Activated naive CD8-positive, alpha-beta T cell treated with anti-CD3 and anti-CD28 coated beads for 36 hours (primary cell): ENCODE measurements at regions not wholly inside any gene's neighbourhood (a gene's known extent, or its start where the extent isn't known, plus 50 kb on each side); places are given as distances from the start of the nearest gene placed in this dataset.
"Not testable (repeated sequence)": the region's sequence is repeated elsewhere in the genome, so short reads cannot be mapped to it uniquely, and the experiment has no call there.

ENCODE experiments used
- DNase-seq: peaks from one replicate; pipeline ENCODE4 v3.0.0; 2021
- H3K27ac Mint-ChIP-seq: one replicate; pipeline ENCODE4 v1.8.0; 2022; ENCODE audit warnings: mild to moderate bottlenecking, moderate library complexity, mixed read lengths
- H3K27me3 Mint-ChIP-seq: one replicate; pipeline ENCODE4 v1.8.0; 2022; ENCODE audit warnings: mild to moderate bottlenecking, mixed read lengths
- H3K36me3 Mint-ChIP-seq: one replicate; pipeline ENCODE4 v1.8.0; 2021; ENCODE audit warnings: mild to moderate bottlenecking, mixed read lengths
- H3K4me1 Mint-ChIP-seq: one replicate; pipeline ENCODE4 v1.8.0; 2021; ENCODE audit warnings: mixed read lengths
- H3K4me3 Mint-ChIP-seq: one replicate; pipeline ENCODE4 v1.8.0; 2022; ENCODE audit warnings: mild to moderate bottlenecking, moderate library complexity, mixed read lengths
- H3K9me3 Mint-ChIP-seq: one replicate; pipeline ENCODE4 v1.8.0; 2022; ENCODE audit warnings: mixed read lengths

GRCh38 chr5:21654556-21654955 is 1198.6 kb downstream of the CDH12 start:
- Mint-ChIP-seq H3K27me3 (no peaks in the 10 kb centered on the region), H3K27ac (no peak overlapping the region), H3K4me1 (no peaks in the 10 kb centered on the region), H3K4me3 (no peak overlapping the region), H3K36me3 (no peaks in the 10 kb centered on the region), H3K9me3 (no peaks in the 10 kb centered on the region)
- no peak for DNase-seq

GRCh38 chr5:21649969-21650368 is 1203.2 kb downstream of the CDH12 start:
- Mint-ChIP-seq H3K4me3 (no peak overlapping the region), H3K27me3 (peaks cover 5% of the 10 kb centered on the region), H3K27ac (no peak overlapping the region), H3K9me3 (no peaks in the 10 kb centered on the region), H3K36me3 (no peaks in the 10 kb centered on the region), H3K4me1 (no peaks in the 10 kb centered on the region)
- DNase-seq: no peak

GRCh38 chr5:21646469-21646868 is 1206.7 kb downstream of the CDH12 start:
- Mint-ChIP-seq H3K4me3 (no peak overlapping the region), H3K27ac (no peak overlapping the region), H3K4me1 (no peaks in the 10 kb centered on the region), H3K36me3 (no peaks in the 10 kb centered on the region), H3K9me3 (no peaks in the 10 kb centered on the region), H3K27me3 (peaks cover 5% of the 10 kb centered on the region)
- no peak for DNase-seq

- Mint-ChIP-seq H3K36me3 (no peaks in the 10 kb centered on the region), H3K9me3 (no peaks in the 10 kb centered on the region), H3K27ac (no peak overlapping the region), H3K27me3 (peaks cover 5% of the 10 kb centered on the region), H3K4me3 (no peak overlapping the region), H3K4me1 (no peaks in the 10 kb centered on the region)
- DNase-seq: no peak
Measured at GRCh38 chr5:21644032-21644431, 1209.1 kb downstream of the CDH12 start.

GRCh38 chr5:21642312-21642711 is 1210.8 kb downstream of the CDH12 start:
- Mint-ChIP-seq H3K4me3 (no peak overlapping the region), H3K36me3 (no peaks in the 10 kb centered on the region), H3K27me3 (peaks cover 5% of the 10 kb centered on the region), H3K4me1 (no peaks in the 10 kb centered on the region), H3K27ac (no peak overlapping the region), H3K9me3 (no peaks in the 10 kb centered on the region)
- no peak for DNase-seq

GRCh38 chr5:21623831-21624230 is 1229.3 kb downstream of the CDH12 start:
- Mint-ChIP-seq H3K4me3 (no peak overlapping the region), H3K9me3 (peaks cover 4% of the 10 kb centered on the region)

GRCh38 chr5:21615195-21615765 is 1237.9 kb downstream of the CDH12 start:
- no peak for DNase-seq
- no peaks in the 10 kb centered on the region for H3K36me3 Mint-ChIP-seq
- H3K27ac Mint-ChIP-seq: no peak overlapping the region
- no peaks in the 10 kb centered on the region for H3K4me1 Mint-ChIP-seq
- H3K9me3 Mint-ChIP-seq: no peaks in the 10 kb centered on the region
- no peaks in the 10 kb centered on the region for H3K27me3 Mint-ChIP-seq
- H3K4me3 Mint-ChIP-seq: no peak overlapping the region

More at GRCh38 chr5:21623831-21624230, 1229.3 kb downstream of the CDH12 start:
- H3K27me3 Mint-ChIP-seq: no peaks in the 10 kb centered on the region
- no peaks in the 10 kb centered on the region for H3K4me1 Mint-ChIP-seq
- H3K36me3 Mint-ChIP-seq: no peaks in the 10 kb centered on the region
- no peak for DNase-seq
- no peak overlapping the region for H3K27ac Mint-ChIP-seq

GRCh38 chr5:21613971-21614488 is 1239.1 kb downstream of the CDH12 start:
- H3K27ac Mint-ChIP-seq: no peak overlapping the region
- no peaks in the 10 kb centered on the region for H3K4me1 Mint-ChIP-seq
- no peak overlapping the region for H3K4me3 Mint-ChIP-seq
- no peak for DNase-seq
- no peaks in the 10 kb centered on the region for H3K27me3 Mint-ChIP-seq
- no peaks in the 10 kb centered on the region for H3K36me3 Mint-ChIP-seq
- H3K9me3 Mint-ChIP-seq: no peaks in the 10 kb centered on the region

GRCh38 chr5:21603796-21604195 is 1249.3 kb downstream of the CDH12 start:
- Mint-ChIP-seq H3K4me3 (no peak overlapping the region), H3K9me3 (no peaks in the 10 kb centered on the region), H3K36me3 (no peaks in the 10 kb centered on the region), H3K27me3 (no peaks in the 10 kb centered on the region), H3K4me1 (no peaks in the 10 kb centered on the region), H3K27ac (no peak overlapping the region)
- DNase-seq: no peak

GRCh38 chr5:21594566-21594965 is 1258.6 kb downstream of the CDH12 start:
- no peaks in the 10 kb centered on the region for H3K27me3 Mint-ChIP-seq
- no peak overlapping the region for H3K27ac Mint-ChIP-seq
- H3K4me3 Mint-ChIP-seq: no peak overlapping the region
- peaks cover 4% of the 10 kb centered on the region for H3K36me3 Mint-ChIP-seq
- DNase-seq: no peak
- H3K9me3 Mint-ChIP-seq: peaks cover 14% of the 10 kb centered on the region
- H3K4me1 Mint-ChIP-seq: no peaks in the 10 kb centered on the region

GRCh38 chr5:21593261-21593660 is 1259.9 kb downstream of the CDH12 start:
- Mint-ChIP-seq H3K27me3 (no peaks in the 10 kb centered on the region), H3K36me3 (peaks cover 4% of the 10 kb centered on the region), H3K27ac (no peak overlapping the region), H3K9me3 (peaks cover 12% of the 10 kb centered on the region), H3K4me1 (no peaks in the 10 kb centered on the region), H3K4me3 (no peak overlapping the region)
- DNase-seq: no peak

GRCh38 chr5:21581508-21581907 is 1271.6 kb downstream of the CDH12 start:
- DNase-seq: no peak
- H3K36me3 Mint-ChIP-seq: peaks cover 25% of the 10 kb centered on the region
- H3K4me1 Mint-ChIP-seq: no peaks in the 10 kb centered on the region
- peaks cover 7% of the 10 kb centered on the region for H3K9me3 Mint-ChIP-seq
- H3K27ac Mint-ChIP-seq: no peak overlapping the region
- no peaks in the 10 kb centered on the region for H3K27me3 Mint-ChIP-seq
- no peak overlapping the region for H3K4me3 Mint-ChIP-seq

GRCh38 chr5:21574961-21575360 is 1278.2 kb downstream of the CDH12 start:
- DNase-seq: no peak
- Mint-ChIP-seq H3K27ac (no peak overlapping the region), H3K4me3 (no peak overlapping the region), H3K36me3 (peaks cover 14% of the 10 kb centered on the region), H3K9me3 (peaks cover 5% of the 10 kb centered on the region), H3K27me3 (no peaks in the 10 kb centered on the region), H3K4me1 (no peaks in the 10 kb centered on the region)

GRCh38 chr5:21574438-21574837 is 1278.7 kb downstream of the CDH12 start:
- Mint-ChIP-seq H3K9me3 (peaks cover 3% of the 10 kb centered on the region), H3K36me3 (peaks cover 12% of the 10 kb centered on the region), H3K27me3 (no peaks in the 10 kb centered on the region), H3K27ac (no peak overlapping the region), H3K4me3 (no peak overlapping the region), H3K4me1 (no peaks in the 10 kb centered on the region)
- no peak for DNase-seq

GRCh38 chr5:21573416-21574314 is 1279.5 kb downstream of the CDH12 start:
- no peak overlapping the region for H3K27ac Mint-ChIP-seq
- H3K4me1 Mint-ChIP-seq: no peaks in the 10 kb centered on the region
- H3K4me3 Mint-ChIP-seq: no peak overlapping the region
- H3K27me3 Mint-ChIP-seq: no peaks in the 10 kb centered on the region
- peaks cover 11% of the 10 kb centered on the region for H3K36me3 Mint-ChIP-seq
- no peak for DNase-seq
- peaks cover 4% of the 10 kb centered on the region for H3K9me3 Mint-ChIP-seq

GRCh38 chr5:21571196-21571595 is 1281.9 kb downstream of the CDH12 start:
- peaks cover 22% of the 10 kb centered on the region for H3K36me3 Mint-ChIP-seq
- not testable (repeated sequence) for H3K27me3 Mint-ChIP-seq, DNase-seq, H3K4me1 Mint-ChIP-seq, H3K27ac Mint-ChIP-seq, H3K4me3 Mint-ChIP-seq
- H3K9me3 Mint-ChIP-seq: peaks cover 11% of the 10 kb centered on the region
